ENCODE measurements at regions not wholly inside any gene's neighbourhood (a gene's known extent, or its start where the extent isn't known, plus 50 kb on each side); places are given as distances from the start of the nearest gene placed in this dataset.

DNA sequence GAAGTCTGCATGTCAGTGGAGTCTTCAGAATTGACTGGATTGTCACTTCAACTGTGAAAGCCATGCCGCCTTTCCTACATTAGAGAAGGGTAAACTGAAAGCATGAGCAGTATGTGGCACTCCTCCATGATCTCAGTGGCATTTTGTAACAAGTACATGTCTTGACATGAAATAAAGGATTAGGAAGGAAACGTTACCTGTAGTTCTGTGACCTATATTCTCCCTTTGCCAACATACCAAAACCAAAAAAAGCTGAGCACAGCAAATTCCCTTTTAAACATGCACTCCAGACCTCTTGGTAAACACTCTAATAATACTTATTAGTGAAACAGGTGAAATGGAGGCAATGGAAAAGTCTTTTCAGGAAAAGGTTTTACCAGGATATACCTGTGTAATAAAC lies 344.2 kb downstream of the GRIA2 start:
- DNase-seq = no peak
- Histone ChIP-seq H3K9ac (no peak overlapping the region), H3K27ac (ENCODE audit: low read depth in 2 of 2, low read length in 1 of 2) (no peak overlapping the region), H3K9me3 (no peaks in the 10 kb centered on the region), H3K9me2 (no peaks in the 10 kb centered on the region), H3F3A (replicated peaks; ENCODE audit: insufficient read depth) (no peaks in the 10 kb centered on the region), H3K79me2 (ENCODE audit: insufficient read depth) (no peaks in the 10 kb centered on the region), H3K36me3 (replicated peaks in 1 of 2; ENCODE audit: control insufficient read depth in 1 of 2, insufficient read depth in 2 of 2, low read length in 1 of 2) (no peaks in the 10 kb centered on the region), H2AFZ (ENCODE audit: low read depth) (no peak overlapping the region), H3K4me1 (ENCODE audit: control insufficient read depth in 1 of 2, insufficient read depth in 2 of 2, low read depth in 1 of 2, low read length in 1 of 2) (no peaks in the 10 kb centered on the region), H3K4me2 (no peak overlapping the region), H4K20me1 (ENCODE audit: insufficient read depth) (no peaks in the 10 kb centered on the region), H3K27me3 (ENCODE audit: insufficient read depth) (no peaks in the 10 kb centered on the region), H3K4me3 (ENCODE audit: low read depth in 2 of 2, low read length in 1 of 2) (no peak overlapping the region)
- CTCF ChIA-PET = no interaction called here
- 31% methylated on average over 2 of the region's 2 CpGs for WGBS (ENCODE audit: low lambda C conversion rate)
- POLR2A ChIA-PET = no interaction called here
- TF ChIP-seq, protein P1, sequence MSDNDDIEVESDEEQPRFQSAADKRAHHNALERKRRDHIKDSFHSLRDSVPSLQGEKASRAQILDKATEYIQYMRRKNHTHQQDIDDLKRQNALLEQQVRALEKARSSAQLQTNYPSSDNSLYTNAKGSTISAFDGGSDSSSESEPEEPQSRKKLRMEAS (IDR thresholded peaks at IDR 0.05; ENCODE audit: low read depth) = no peak

DNA sequence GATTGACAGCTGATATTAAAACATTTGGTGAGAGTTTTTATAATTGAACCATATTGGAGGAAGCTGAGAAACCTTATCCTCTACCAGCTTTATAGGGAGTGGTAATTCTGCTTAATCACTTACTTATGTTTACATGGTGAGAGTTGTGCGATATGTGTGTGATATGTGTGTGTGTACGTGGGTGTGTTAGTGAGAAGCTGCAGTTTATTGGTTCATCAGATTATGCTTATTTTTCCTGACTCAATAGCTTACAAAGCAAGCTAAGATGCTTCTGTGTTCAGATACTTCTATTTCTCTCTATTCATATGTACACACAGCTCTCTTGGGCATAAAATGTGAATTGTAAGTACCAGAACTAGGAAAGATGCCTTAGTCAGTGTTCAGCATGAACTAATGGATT lies 343.7 kb downstream of the GRIA2 start:
- 58% methylated on average over 2 of the region's 2 CpGs for WGBS (ENCODE audit: low lambda C conversion rate)
- Histone ChIP-seq H2AFZ (ENCODE audit: low read depth) (no peak overlapping the region), H3K9ac (no peak overlapping the region), H3F3A (replicated peaks; ENCODE audit: insufficient read depth) (no peaks in the 10 kb centered on the region), H3K4me1 (ENCODE audit: control insufficient read depth in 1 of 2, insufficient read depth in 2 of 2, low read depth in 1 of 2, low read length in 1 of 2) (no peaks in the 10 kb centered on the region), H3K4me3 (ENCODE audit: low read depth in 2 of 2, low read length in 1 of 2) (no peak overlapping the region), H3K79me2 (ENCODE audit: insufficient read depth) (no peaks in the 10 kb centered on the region), H3K27ac (ENCODE audit: low read depth in 2 of 2, low read length in 1 of 2) (no peak overlapping the region), H3K9me3 (no peaks in the 10 kb centered on the region), H3K4me2 (no peak overlapping the region), H4K20me1 (ENCODE audit: insufficient read depth) (no peaks in the 10 kb centered on the region), H3K27me3 (ENCODE audit: insufficient read depth) (no peaks in the 10 kb centered on the region), H3K36me3 (replicated peaks in 1 of 2; ENCODE audit: control insufficient read depth in 1 of 2, insufficient read depth in 2 of 2, low read length in 1 of 2) (no peaks in the 10 kb centered on the region), H3K9me2 (no peaks in the 10 kb centered on the region)
- POLR2A ChIA-PET = no interaction called here
- CTCF ChIA-PET = no interaction called here
- DNase-seq = no peak
- no peak for TF ChIP-seq TCF12 (IDR thresholded peaks at IDR 0.05)
- TF ChIP-seq, protein P2, sequence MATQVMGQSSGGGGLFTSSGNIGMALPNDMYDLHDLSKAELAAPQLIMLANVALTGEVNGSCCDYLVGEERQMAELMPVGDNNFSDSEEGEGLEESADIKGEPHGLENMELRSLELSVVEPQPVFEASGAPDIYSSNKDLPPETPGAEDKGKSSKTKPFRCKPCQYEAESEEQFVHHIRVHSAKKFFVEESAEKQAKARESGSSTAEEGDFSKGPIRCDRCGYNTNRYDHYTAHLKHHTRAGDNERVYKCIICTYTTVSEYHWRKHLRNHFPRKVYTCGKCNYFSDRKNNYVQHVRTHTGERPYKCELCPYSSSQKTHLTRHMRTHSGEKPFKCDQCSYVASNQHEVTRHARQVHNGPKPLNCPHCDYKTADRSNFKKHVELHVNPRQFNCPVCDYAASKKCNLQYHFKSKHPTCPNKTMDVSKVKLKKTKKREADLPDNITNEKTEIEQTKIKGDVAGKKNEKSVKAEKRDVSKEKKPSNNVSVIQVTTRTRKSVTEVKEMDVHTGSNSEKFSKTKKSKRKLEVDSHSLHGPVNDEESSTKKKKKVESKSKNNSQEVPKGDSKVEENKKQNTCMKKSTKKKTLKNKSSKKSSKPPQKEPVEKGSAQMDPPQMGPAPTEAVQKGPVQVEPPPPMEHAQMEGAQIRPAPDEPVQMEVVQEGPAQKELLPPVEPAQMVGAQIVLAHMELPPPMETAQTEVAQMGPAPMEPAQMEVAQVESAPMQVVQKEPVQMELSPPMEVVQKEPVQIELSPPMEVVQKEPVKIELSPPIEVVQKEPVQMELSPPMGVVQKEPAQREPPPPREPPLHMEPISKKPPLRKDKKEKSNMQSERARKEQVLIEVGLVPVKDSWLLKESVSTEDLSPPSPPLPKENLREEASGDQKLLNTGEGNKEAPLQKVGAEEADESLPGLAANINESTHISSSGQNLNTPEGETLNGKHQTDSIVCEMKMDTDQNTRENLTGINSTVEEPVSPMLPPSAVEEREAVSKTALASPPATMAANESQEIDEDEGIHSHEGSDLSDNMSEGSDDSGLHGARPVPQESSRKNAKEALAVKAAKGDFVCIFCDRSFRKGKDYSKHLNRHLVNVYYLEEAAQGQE (IDR thresholded peaks at IDR 0.05; ENCODE audit: low read depth, low read length) = no peak
- TF ChIP-seq, protein P3, sequence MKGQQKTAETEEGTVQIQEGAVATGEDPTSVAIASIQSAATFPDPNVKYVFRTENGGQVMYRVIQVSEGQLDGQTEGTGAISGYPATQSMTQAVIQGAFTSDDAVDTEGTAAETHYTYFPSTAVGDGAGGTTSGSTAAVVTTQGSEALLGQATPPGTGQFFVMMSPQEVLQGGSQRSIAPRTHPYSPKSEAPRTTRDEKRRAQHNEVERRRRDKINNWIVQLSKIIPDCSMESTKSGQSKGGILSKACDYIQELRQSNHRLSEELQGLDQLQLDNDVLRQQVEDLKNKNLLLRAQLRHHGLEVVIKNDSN (IDR thresholded peaks at IDR 0.05; ENCODE audit: borderline replicate concordance, low read depth) = no peak

DNA sequence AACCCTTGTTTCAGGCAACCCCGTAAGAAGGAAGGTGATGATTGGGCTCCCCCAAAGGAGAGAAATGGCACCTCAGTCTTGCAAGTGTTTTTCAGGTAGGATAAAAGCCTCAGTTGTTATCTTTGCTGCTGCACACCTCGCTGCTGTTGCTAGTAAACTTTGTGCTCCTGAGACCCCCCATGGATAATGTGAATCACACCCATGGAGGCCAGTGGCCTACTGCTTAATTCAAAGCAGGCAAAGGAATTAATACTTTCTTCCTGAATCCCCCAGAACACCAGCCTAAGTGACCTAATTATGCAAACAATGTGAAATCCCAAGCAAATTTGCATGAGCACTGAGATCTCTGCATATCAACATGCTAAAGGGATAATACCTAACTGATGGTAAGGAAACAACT lies 337.5 kb downstream of the GRIA2 start:
- no peak for DNase-seq
- Histone ChIP-seq H4K20me1 (ENCODE audit: insufficient read depth) (no peaks in the 10 kb centered on the region), H3K4me2 (no peak overlapping the region), H3K36me3 (replicated peaks in 1 of 2; ENCODE audit: control insufficient read depth in 1 of 2, insufficient read depth in 2 of 2, low read length in 1 of 2) (no peaks in the 10 kb centered on the region), H3K79me2 (ENCODE audit: insufficient read depth) (no peaks in the 10 kb centered on the region), H3K9me2 (no peaks in the 10 kb centered on the region), H3K4me3 (ENCODE audit: low read depth in 2 of 2, low read length in 1 of 2) (no peak overlapping the region), H2AFZ (ENCODE audit: low read depth) (no peak overlapping the region), H3F3A (replicated peaks; ENCODE audit: insufficient read depth) (no peaks in the 10 kb centered on the region), H3K9ac (no peak overlapping the region), H3K9me3 (no peaks in the 10 kb centered on the region), H3K27ac (ENCODE audit: low read depth in 2 of 2, low read length in 1 of 2) (no peak overlapping the region), H3K4me1 (ENCODE audit: control insufficient read depth in 1 of 2, insufficient read depth in 2 of 2, low read depth in 1 of 2, low read length in 1 of 2) (no peaks in the 10 kb centered on the region), H3K27me3 (ENCODE audit: insufficient read depth) (no peaks in the 10 kb centered on the region)
- POLR2A ChIA-PET = no interaction called here
- CTCF ChIA-PET = interaction anchor here (0.5 kb wide), 1 partner anchor 804 kb away, joined by 3 read pairs; no protein-coding TSS in a partner anchor
- 19% methylated on average over 2 of the region's 2 CpGs for WGBS (ENCODE audit: low lambda C conversion rate)
- TF ChIP-seq ELF1 (IDR thresholded peaks at IDR 0.05) = no peak
- TF ChIP-seq TAF1 (IDR thresholded peaks at IDR 0.05; ENCODE audit: borderline replicate concordance, low read depth, low read length) = no peak
- no peak for TF ChIP-seq SIN3A (IDR thresholded peaks at IDR 0.05; ENCODE audit: borderline replicate concordance, low read depth, low read length)
- no peak for TF ChIP-seq RAD21 (IDR thresholded peaks at IDR 0.05; ENCODE audit: low read length)
- no peak for TF ChIP-seq SMC3 (IDR thresholded peaks at IDR 0.05; ENCODE audit: low read depth, low read length)
- TF ChIP-seq TCF12 (IDR thresholded peaks at IDR 0.05) = no peak
- TF ChIP-seq, protein P3 (IDR thresholded peaks at IDR 0.05; ENCODE audit: borderline replicate concordance, low read depth) = no peak
- no peak for TF ChIP-seq EP300 (IDR thresholded peaks at IDR 0.05; ENCODE audit: borderline replicate concordance in 1 of 2, low read depth in 1 of 2, low read length in 1 of 2)
- no peak for TF ChIP-seq TEAD4 (IDR thresholded peaks at IDR 0.05; ENCODE audit: borderline replicate concordance, insufficient read depth)
- no peak for TF ChIP-seq EZH2phosphoT487 (IDR thresholded peaks at IDR 0.05; ENCODE audit: borderline replicate concordance, low read depth)
- TF ChIP-seq MXI1 (IDR thresholded peaks at IDR 0.05; ENCODE audit: low read depth, low read length) = no peak
- no peak for TF ChIP-seq FOXJ3 (CRISPR knock-in tag; IDR thresholded peaks at IDR 0.05)
- no peak for TF ChIP-seq GABPA (IDR thresholded peaks at IDR 0.05; ENCODE audit: low read depth)
- TF ChIP-seq, protein P4, sequence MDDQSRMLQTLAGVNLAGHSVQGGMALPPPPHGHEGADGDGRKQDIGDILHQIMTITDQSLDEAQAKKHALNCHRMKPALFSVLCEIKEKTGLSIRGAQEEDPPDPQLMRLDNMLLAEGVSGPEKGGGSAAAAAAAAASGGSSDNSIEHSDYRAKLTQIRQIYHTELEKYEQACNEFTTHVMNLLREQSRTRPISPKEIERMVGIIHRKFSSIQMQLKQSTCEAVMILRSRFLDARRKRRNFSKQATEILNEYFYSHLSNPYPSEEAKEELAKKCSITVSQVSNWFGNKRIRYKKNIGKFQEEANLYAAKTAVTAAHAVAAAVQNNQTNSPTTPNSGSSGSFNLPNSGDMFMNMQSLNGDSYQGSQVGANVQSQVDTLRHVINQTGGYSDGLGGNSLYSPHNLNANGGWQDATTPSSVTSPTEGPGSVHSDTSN (IDR thresholded peaks at IDR 0.05) = no peak
- TF ChIP-seq RCOR1 (IDR thresholded peaks at IDR 0.05; ENCODE audit: low read length) = no peak
